Adrenal gland (tissue), 9 donors: ENCODE measurements at regions not wholly inside any gene's neighbourhood (a gene's known extent, or its start where the extent isn't known, plus 50 kb on each side); places are given as distances from the start of the nearest gene placed in this dataset.

Experiments
- DNase-seq, 7 donors: peaks; one replicate each; pipeline ENCODE4 v3.0.0-alpha.2; 2019 to 2020
- H3K27ac ChIP-seq, 5 donors: fragments of 200-600 bp; sonication (generic) in 4 of 5; 1 replicate in 3 of 5; 2 replicates in 2 of 5; pipeline versions ENCODE4 v1.5.1 to v1.8.0; 2016 to 2020; ENCODE audit warnings: mild to moderate bottlenecking in 1 of 5
- H3K27me3 ChIP-seq: fragments of 200-600 bp; 2 replicates; pipeline ENCODE4 v1.8.0; 2021
- H3K36me3 ChIP-seq, 2 donors: fragments of 200-600 bp; replicated peaks in 1 of 2; 1 replicate in 1 of 2; 2 replicates in 1 of 2; pipeline versions ENCODE4 v1.5.1 to v1.8.0; 2018 to 2022
- H3K4me1 ChIP-seq, 2 donors: fragments of 200-600 bp; replicated peaks in 1 of 2; 1 replicate in 1 of 2; 2 replicates in 1 of 2; pipeline versions ENCODE4 v1.5.1 to v1.8.0; 2018 to 2021
- H3K4me3 ChIP-seq, 4 donors: fragments of 200-600 bp; sonication (generic) in 3 of 4; one replicate each; pipeline ENCODE4 v1.5.1; 2016 to 2018
- H3K9me3 ChIP-seq, 3 donors: fragments of 200-600 bp; sonication (generic) in 1 of 3; replicated peaks in 1 of 3; 1 replicate in 2 of 3; 2 replicates in 1 of 3; pipeline versions ENCODE4 v1.5.1 to v1.8.0; 2016 to 2021
- POLR2A ChIP-seq, 2 donors: fragments of 450-650 bp; IDR thresholded peaks; one replicate each; pipeline ENCODE4 v1.6.1; 2017; ENCODE audit warnings: antibody characterized with exemption in 2 of 2, mild to moderate bottlenecking in 2 of 2, moderate library complexity in 1 of 2
- WGBS, 4 donors: extraction: QIAGEN DNeasy Blood & Tissue Kit in 2 of 4; methylation state at CpG; one replicate each; pipeline versions ENCODE4 v1.1.5 to v1.1.7; 2013 to 2017; 5-methylcytosine and 5-hydroxymethylcytosine counted together
- intact Hi-C, 2 donors: fragments of 100-400 bp; cut with DNase I; formaldehyde crosslinking; loops; one replicate each; pipeline versions ENCODE4 v1.14.1 to v1.15.0; 2022 to 2023
- TF ChIP-seq, protein P1 (sequence below), 6 experiments: fragments of 450-650 bp in 4 of 6; fragments of 200-600 bp in 2 of 6; sonication (generic) in 1 of 6; IDR thresholded peaks; 1 replicate in 5 of 6; 2 replicates in 1 of 6; pipeline versions ENCODE4 v1.5.1 to v1.8.0; 2016 to 2021; ENCODE audit warnings: antibody characterized with exemption in 6 of 6, mild to moderate bottlenecking in 2 of 6, moderate library complexity in 1 of 6
- donor health status: healthy with polysubstance abuse.
- donor health status: Bipolar disorder and iron deficiency.
- donor health status: DM: yes; HTN: yes; CAD: no.
- donor health status: DM: no; HTN: no; CAD: no.
- donor health status: DM: no; HTN: no; CAD: no.

DNA sequence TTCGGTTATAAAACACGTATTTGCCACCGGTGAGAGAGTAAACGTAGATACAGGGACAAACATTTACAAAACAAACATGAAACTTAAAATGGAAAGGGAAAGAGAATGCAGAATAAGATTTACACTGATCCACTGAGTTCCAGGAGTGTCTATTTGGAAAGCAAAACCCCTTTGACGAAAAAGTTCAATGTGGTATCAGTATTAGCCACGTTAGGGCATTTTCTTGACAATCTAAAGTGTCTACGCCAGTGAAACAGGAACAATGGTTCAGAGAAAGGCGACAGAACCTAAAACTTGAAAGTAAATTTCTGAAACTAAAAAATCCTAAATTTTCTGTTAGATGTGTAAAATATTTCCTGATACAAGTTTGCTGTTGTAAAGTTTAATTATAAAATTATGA, 278.5 kb upstream of the TENM3 start:
- WGBS, 4 donors, result 88 to 92% (median 89%) methylated on average over 8 of the region's 8 CpGs
- H3K27ac ChIP-seq, result no peak overlapping the region
- intact Hi-C loops, result no loop called here
- no peak for DNase-seq
- TF ChIP-seq, protein P1, sequence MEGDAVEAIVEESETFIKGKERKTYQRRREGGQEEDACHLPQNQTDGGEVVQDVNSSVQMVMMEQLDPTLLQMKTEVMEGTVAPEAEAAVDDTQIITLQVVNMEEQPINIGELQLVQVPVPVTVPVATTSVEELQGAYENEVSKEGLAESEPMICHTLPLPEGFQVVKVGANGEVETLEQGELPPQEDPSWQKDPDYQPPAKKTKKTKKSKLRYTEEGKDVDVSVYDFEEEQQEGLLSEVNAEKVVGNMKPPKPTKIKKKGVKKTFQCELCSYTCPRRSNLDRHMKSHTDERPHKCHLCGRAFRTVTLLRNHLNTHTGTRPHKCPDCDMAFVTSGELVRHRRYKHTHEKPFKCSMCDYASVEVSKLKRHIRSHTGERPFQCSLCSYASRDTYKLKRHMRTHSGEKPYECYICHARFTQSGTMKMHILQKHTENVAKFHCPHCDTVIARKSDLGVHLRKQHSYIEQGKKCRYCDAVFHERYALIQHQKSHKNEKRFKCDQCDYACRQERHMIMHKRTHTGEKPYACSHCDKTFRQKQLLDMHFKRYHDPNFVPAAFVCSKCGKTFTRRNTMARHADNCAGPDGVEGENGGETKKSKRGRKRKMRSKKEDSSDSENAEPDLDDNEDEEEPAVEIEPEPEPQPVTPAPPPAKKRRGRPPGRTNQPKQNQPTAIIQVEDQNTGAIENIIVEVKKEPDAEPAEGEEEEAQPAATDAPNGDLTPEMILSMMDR (IDR thresholded peaks at IDR 0.05), result no peak
- TF ChIP-seq POLR2A (IDR thresholded peaks at IDR 0.05), result no peak
- H3K4me3 ChIP-seq, result no peak overlapping the region
- H3K27me3 ChIP-seq, result no peaks in the 10 kb centered on the region
- H3K36me3 ChIP-seq, result no peaks in the 10 kb centered on the region
- no peaks in the 10 kb centered on the region for H3K9me3 ChIP-seq
- peaks cover 0 to 8% of the 10 kb centered on the region in 2 donors for H3K4me1 ChIP-seq

DNA sequence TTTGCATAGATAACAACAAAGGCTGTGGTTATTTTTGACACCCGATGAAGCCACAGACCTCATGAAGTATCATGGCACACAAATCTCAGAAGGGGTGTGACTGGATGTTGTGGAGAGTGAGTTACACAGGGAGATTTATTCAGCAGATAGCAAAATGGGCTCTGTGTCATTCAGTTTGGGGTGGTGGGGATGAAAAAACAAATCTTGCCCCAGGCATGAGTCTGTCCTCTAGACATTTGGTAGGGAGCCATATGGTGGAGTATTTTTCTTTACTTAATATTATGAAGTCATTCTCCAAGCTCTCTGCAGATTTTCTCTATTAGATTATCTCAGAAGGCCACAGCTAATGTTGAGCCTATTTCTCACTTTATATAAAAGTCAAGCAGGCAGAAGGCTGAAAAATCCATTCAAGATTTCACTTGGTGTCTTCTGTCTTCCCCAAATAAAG, 277.1 kb upstream of the TENM3 start:
- no peak for DNase-seq
- Histone ChIP-seq H3K27ac (no peak overlapping the region), H3K9me3 (no peaks in the 10 kb centered on the region), H3K27me3 (no peaks in the 10 kb centered on the region), H3K4me3 (no peak overlapping the region), H3K36me3 (no peaks in the 10 kb centered on the region), H3K4me1 (no peaks in the 10 kb centered on the region)
- intact Hi-C loops, result no loop called here
- 69 to 81% (median 74%) methylated on average over 1 of the region's 1 CpG for WGBS, 4 donors
- TF ChIP-seq, protein P1 (IDR thresholded peaks at IDR 0.05), result no peak
- no peak for TF ChIP-seq POLR2A (IDR thresholded peaks at IDR 0.05)

DNA sequence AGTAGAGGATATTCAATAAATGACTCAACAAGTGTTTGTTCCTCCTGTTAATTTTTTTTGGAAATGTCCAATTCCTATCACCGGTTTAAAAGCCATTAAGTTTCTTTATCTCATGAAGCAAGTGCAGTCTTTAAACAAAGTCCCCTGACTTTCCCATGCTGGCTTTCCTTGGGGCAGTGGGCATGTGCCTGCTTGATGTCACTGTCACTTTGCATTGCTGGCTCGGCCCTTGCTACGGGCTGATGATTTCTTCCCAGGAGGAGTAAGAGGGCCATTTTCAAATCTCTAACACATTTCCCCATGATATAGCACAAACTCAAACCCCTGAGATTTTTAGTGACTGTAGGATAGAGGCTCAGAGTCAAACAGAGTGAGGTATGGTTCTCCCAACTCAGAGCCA, 275.8 kb upstream of the TENM3 start:
- H3K27ac ChIP-seq, result no peak overlapping the region
- 75 to 97% (median 88%) methylated on average over 3 of the region's 3 CpGs for WGBS, 4 donors
- no peaks in the 10 kb centered on the region for H3K27me3 ChIP-seq
- no peak overlapping the region for H3K4me3 ChIP-seq
- no peaks in the 10 kb centered on the region for H3K4me1 ChIP-seq
- intact Hi-C loops, result no loop called here
- TF ChIP-seq, protein P1 (IDR thresholded peaks at IDR 0.05), result no peak
- no peak for TF ChIP-seq POLR2A (IDR thresholded peaks at IDR 0.05)
- DNase-seq, result no peak
- no peaks in the 10 kb centered on the region for H3K9me3 ChIP-seq
- H3K36me3 ChIP-seq, result no peaks in the 10 kb centered on the region

DNA sequence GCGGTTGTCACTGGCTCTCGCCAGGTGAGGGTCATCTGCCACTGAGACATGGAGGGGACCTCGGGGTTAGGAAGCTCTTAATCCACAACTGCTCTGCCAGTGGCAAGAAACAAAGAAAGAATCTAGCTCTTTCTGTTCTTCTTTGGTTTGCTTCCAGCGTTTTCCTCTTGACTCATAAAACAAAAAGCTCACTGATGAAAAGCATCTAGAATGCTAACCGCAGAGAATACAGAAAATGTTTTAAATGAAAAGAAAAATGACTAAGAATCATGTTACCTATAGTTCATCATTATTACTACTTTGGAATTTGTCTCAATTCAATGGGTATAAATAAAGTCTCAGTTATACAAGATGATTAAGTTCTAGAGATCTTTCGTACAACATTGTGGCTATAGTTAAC, 274.8 kb upstream of the TENM3 start:
- WGBS, 4 donors, result 91 to 96% (median 93%) methylated on average over 6 of the region's 6 CpGs
- Histone ChIP-seq H3K27me3 (no peaks in the 10 kb centered on the region), H3K36me3 (no peaks in the 10 kb centered on the region), H3K4me1 (no peaks in the 10 kb centered on the region), H3K27ac (no peak overlapping the region), H3K9me3 (no peaks in the 10 kb centered on the region), H3K4me3 (no peak overlapping the region)
- TF ChIP-seq, protein P1 (IDR thresholded peaks at IDR 0.05), result no peak
- no peak for TF ChIP-seq POLR2A (IDR thresholded peaks at IDR 0.05)
- intact Hi-C loops, result no loop called here
- no peak for DNase-seq
